DOHH2 (cell line): ENCODE measurements at regions not wholly inside any gene's neighbourhood (a gene's known extent, or its start where the extent isn't known, plus 50 kb on each side); places are given as distances from the start of the nearest gene placed in this dataset.

ENCODE experiments used
- CTCF ChIP-seq: fragments of 200-600 bp; sonication (generic); IDR thresholded peaks from one replicate; pipeline ENCODE4 v1.5.1; 2014; ENCODE audit warnings: antibody characterized with exemption, mild to moderate bottlenecking, low read depth, low read length; ENCODE audit not compliant: poor library complexity, severe bottlenecking
- EZH2phosphoT487 ChIP-seq: fragments of 200-600 bp; sonication (generic); IDR thresholded peaks from 2 replicates; pipeline ENCODE4 v1.6.1; 2017; ENCODE audit warnings: borderline replicate concordance, mild to moderate bottlenecking, antibody characterized with exemption, low read length, moderate library complexity, mixed read lengths

- TF ChIP-seq CTCF (no peak), EZH2phosphoT487 (no peak)
Measured at GRCh38 chr13:106683918-106684317, 116.0 kb upstream of the ARGLU1 start.
